HG02870 (cell line): ENCODE measurements at regions not wholly inside any gene's neighbourhood (a gene's known extent, or its start where the extent isn't known, plus 50 kb on each side); places are given as distances from the start of the nearest gene placed in this dataset.

ENCODE experiments used
- ATAC-seq: cut with Tn5 transposase; IDR thresholded peaks from one replicate; pipeline ENCODE4 v1.9.1; 2021; ENCODE audit warnings: mild to moderate bottlenecking, moderate library complexity; ENCODE audit not compliant: unreplicated experiment

DNA sequence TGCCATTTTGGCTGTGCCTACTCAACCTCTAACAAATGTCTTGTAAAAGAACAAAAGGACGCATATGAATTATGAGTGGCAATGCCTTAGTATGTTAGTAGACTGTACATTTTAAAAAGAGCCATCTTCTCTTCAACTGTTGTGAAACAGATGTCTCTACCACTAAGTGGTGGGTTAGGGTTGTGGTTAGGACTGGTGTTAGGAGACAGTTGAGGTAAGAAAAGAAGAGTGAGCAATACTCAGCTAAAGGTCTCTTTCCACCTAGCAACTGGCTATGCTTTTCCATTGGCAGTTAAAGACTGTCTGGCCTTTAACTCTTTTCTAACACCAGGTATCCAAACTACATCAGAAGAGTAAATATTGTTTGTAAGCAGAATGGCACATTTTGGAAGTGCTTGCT is 221.7 kb upstream of the TBC1D5 start:
- no peak for ATAC-seq

DNA sequence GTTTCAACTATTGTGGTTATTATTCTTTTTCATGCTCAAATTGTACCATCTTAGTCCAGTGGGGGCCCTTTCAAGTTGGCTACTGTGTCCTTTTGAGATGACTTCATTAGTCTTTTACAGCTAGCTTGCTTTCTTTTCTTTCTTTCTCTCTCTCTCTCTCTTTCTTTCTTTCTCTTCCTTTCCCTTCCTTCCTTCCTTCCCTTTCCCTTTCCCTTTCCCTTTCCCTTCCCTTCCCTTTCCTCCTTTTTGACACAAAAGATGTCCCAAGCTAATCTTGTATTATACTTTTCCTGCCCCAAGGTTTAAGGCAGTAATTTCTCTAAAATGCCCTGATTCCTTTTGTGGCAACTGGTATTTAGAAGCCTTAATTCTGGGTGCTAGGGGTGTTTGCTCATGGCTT is 213.0 kb upstream of the TBC1D5 start:
- ATAC-seq = no peak

DNA sequence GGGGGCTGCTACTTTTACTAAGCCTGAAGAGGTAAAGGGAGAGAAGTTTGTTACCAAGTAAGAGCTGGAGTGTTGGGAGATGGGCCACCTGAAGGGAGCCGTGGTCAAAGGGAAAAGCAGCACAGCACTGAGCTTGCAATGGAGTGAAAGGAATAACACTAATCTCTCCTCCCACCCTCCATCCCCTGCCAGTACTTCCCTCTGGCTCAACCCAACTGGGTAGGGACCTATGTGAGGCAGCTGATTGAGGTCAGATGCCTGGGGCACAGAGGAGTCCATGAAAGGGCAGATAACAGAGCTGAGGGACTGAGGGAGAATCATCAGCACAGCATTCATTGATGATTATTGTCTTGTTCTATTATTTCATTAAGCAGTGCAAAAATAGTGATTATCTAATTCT is 212.4 kb upstream of the TBC1D5 start:
- ATAC-seq = no peak

DNA sequence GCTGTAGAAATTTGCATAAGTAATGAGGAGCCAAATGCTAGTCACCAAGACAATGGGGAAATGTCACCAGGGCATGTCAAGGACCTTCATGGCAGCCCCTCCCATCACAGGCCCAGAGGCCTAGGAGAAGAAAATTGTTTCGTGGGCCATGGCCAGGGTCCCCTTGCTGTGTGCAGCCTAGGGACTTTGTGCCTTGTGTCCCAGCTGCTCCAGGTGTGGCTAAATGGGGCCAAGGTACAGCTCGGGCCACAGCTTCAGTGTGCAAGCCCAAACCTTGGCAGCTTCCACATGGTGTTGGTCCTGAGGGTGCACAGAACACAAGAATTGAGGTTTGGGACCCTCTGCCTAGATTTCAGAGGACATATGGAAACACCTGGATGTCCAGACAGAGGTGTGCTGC is 208.8 kb upstream of the TBC1D5 start:
- no peak for ATAC-seq

DNA sequence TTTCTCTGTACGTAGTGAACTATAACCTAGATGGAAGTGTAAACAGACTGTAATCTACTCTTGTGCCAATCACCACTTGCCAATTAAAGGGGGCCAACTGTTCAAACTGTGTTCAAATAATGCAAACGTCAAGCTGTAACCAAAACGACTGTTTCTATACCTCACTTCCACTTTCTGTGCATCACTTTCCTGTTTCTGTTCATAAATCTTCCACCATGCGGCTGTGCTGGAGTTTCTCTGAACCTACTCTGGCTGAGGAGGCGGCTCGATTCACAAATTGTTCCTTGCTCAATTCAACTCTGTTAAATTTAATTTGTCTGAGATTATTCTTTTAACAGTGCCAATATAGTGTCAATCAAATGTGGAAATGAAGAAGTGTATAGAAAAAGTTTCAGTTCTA is 206.7 kb upstream of the TBC1D5 start:
- ATAC-seq = no peak

DNA sequence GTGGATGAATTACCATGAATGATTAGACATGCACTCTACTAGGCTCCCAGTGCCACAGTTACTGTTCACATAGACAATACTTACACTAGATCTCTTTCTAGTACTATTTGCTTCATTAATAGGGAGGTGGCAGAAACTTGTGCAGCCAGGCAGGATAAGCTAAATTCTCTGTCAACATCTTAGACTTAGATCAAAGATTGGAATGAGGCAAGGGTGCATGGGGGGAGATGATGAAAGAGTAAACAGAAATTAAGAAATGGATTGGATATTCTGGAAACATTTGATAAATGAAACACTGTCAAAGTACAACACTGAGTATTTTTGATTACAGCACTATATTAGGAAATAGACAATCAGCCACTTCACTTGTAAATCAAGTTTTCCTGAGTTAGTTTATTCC is 205.4 kb upstream of the TBC1D5 start:
- ATAC-seq = no peak

DNA sequence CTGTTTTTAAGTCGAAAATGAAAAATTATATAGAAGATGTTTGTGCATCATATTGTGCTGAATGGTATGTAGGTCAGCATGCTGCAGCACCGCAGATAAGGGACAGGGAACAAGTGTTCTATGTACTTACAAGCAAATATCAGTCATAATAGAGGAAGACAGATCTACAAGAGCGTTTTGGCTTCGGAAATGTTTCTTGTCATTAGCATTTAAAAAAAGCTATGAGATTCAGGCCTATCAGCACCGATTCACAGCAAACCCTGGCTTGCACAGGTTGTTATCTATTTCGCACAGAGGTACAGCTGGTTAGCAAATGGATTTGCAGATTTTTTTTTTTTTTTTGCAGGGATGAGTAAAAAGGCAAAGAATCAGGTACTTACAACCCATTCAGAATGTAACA is 204.2 kb upstream of the TBC1D5 start:
- ATAC-seq = no peak

DNA sequence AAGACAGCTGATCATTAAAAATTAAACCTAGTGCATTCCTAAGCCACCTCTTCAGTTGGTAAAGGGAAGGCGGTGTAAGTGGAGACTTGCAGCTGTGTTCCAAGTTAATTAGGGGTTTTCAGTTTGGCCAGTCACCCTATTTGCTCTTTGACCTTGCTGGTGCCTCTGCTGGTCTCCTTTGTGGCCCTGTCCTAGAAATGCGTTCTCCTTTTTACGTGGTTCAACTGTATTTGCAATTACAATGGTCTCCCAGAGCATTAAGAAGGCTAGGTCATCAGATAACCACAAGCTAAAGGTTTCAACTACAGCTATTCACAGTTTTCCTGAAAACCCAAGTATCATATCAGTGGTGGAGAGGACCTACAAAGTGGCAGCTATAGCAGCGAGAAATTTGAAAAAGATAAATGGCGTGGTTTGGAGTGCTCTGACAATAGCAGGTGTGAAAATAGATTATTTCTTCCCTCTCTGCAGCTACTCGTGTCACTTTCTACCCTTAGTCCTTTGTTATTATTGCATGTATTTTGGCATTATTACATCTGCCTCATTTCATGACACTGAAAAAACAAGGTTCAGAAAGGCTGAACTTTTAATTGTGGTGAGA is 203.5 kb upstream of the TBC1D5 start:
- ATAC-seq = no peak

DNA sequence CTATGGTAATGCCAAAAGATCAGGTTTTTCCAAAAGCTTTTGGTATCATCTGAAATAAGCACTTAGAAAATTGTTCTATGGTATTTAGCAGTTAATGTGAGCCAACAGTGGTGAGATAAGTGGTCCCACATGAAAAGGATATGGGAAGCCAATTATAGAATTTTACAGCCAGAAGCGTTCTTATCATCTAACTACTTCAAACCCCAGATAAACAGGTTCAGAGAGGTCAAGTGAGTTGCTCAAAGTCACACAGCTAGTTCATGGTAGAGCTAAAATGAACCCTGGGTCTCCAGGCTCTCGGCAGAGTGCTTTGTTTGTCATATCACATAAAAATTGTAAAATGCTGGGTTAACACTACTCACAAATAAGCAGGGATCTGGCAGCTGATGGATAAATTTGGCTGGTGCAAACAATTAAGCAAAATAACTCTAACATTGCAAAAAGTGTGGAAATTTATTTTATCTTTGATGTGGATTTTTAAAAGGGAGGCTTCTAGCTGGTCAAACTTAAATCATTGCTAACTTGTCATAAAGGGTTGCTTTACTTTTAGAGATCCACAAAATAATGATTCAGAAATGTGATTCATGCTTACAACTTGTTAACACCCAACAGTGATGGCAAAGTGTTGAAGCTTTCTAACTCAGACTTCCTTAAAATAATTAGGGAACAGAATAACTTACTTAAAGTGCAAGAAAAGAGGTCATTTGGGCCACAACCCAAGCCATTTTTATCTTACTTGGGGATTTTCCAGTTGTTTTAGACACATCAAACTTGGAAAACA is 202.8 kb upstream of the TBC1D5 start:
- no peak for ATAC-seq

DNA sequence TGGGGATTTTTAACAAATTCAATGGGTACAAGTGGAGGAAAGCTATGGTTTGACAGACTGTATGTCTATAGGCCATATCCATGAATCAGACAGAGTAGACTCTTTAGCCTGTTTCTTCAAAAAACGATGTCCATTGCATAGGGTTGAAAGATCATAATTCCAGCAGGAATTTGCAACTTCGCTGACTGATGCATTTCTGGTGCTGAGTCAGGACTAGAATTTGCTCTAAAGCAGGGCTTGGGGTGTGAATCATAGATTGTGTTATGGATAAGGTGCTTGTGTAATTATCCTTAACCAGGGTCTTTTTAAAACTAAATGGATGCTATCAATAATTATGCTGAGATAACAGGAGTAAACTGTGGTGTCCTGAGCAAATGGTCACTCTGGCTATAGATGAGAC is 200.4 kb upstream of the TBC1D5 start:
- ATAC-seq = no peak

DNA sequence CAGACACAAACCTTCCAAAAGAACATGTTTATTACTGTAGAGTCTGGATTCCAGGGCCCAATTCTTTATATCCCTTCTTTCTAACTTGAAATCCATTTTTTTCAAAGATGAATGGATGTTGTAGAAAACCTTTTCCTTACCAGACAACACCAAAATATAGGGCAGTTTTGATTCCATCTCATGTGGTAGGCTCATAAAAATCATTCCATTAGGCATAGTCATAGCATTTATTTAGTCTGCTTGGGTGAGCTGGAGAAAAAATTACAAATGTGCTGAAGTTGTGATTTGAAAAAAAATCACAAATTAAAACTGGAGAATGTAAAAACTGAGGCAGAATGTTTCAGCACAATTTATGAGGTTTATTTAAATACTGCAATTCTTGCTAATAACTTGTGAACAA is 199.3 kb upstream of the TBC1D5 start:
- no peak for ATAC-seq

DNA sequence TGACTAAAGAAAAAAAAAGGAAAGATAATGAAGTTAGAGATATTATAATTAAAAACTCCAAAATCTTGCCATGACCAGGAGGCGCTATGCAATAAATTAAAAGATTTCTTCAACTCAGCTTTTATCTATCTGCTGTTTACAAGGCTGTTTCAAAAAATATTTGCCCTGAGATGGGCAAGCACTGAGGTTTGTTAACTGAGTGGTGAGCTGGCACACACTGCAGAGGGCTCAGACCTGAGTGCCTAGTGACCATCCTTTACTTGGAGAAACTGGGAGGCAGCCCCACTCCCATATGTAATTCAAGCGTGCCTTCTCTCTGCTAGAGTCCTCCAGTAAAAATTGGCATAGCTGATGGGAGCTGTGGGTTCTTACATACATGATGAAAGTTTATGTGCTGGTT is 198.7 kb upstream of the TBC1D5 start:
- ATAC-seq = no peak

DNA sequence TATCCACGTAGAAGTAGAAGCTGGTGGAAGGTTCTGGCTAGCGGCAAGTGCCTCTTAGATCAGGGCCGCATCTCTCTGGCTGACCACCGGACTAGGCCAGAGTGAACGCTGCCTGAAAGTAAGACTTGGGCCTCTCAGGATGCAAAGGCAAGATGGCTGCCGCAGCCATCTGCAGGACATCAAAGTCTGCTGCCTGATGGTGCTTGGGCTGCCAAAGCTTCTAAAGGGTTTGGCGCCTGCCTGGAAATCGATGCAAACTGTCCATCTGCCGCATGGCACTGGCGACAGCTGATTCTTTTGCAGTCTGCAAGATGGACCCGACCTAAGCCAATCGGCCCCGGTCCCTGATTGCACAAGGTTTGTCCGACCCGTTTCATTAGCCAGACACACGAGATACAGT is 196.7 kb upstream of the TBC1D5 start:
- no peak for ATAC-seq

DNA sequence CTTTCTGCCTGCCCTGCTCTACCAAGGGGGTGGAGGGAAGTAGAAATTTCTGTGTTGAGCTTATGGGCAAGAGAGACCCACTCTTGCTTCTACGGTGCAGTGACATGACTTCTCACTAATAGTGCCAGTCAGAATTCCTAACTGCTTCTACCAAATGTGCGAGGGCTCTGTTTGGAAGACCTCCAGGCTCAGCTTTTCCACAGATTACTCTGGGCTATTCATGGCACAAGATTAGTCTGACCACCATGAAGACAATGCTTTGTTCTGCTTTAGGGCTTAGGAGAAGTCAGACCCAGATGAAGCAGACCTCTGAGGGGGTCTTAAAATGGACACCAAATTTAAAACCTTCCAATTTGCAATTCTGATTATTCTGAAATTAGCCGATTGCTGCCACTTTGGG is 195.9 kb upstream of the TBC1D5 start:
- no peak for ATAC-seq

DNA sequence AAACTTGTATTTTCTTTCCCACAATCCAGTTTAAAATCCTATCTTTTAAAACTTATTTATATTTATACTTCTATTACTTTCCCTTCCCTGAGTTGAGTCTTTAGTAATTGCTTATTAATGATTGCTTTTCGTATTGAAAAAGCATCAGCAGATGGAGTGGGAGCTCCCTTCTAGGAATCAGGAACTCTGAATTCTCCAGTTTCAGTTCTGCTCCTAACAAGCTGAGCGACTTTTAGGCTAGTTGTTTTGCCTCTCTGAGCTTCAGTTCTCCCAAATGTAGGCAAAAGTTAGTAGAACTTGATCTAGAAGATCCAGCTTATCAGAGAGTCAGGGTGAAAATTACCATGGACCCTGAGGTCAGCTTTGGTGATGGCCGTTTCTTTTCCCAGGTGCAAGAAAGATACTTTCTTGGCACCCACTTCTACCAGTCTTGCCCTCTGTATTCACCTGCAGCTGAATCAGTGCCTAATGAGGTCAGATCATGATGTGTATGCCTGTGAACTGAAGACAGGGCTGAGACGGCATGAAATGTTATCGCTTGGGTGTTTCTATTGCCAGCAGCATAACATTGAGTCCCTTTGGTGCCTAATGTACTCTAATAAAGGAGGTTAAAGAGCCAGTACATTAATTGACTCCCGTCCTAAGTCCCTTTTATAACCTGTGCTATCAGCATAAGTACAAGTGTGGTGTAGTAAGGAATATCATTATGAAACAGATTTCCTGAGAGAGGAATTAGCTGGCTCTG is 194.5 kb upstream of the TBC1D5 start:
- ATAC-seq = no peak

DNA sequence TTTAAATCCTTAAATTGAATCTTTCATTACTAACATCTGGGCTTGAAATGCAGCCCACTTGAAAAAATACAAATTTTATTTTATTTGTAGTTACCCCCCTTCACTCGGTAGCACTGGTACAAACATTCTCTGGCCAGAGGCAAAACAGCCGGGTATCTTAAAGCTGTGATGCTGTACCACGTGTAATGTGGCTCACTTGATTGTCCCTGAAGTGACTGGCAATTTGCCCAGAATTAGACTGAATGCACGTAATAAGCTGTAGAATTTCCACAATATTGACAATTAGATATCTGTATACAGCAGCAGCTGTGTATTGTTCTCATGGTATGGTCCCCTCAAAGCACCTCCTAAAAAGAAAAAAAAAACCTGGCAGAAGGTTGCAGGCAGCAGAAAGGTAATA is 192.8 kb upstream of the TBC1D5 start:
- no peak for ATAC-seq

DNA sequence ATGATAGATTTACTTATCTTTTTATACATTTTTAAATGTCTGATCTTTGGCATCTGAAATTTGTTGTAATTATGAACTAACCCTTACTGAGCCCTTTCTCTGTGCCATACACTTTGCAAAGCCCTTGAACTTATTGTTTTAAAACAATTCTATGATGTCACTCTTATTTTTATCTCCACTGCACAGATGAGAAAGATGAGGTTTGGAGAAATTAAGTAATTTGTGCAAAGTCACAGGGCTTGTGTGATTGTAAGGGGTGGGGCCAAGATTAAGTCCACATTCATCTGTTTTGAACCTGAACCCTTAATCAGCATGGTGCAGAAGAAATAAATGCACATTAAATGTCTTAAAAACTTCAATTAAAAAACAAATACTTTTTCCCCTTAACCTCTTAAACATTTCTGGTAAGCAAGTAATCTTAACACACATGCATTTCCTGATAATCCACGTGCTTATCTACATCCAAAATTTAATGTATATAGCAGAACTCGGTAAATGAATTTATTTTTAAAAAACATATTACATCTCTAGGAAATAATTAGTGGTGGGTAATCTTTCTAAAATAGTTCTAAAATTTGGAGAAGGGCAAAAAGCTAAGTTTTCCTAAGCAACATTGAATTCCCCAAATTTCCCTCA is 189.8 kb upstream of the TBC1D5 start:
- no peak for ATAC-seq

DNA sequence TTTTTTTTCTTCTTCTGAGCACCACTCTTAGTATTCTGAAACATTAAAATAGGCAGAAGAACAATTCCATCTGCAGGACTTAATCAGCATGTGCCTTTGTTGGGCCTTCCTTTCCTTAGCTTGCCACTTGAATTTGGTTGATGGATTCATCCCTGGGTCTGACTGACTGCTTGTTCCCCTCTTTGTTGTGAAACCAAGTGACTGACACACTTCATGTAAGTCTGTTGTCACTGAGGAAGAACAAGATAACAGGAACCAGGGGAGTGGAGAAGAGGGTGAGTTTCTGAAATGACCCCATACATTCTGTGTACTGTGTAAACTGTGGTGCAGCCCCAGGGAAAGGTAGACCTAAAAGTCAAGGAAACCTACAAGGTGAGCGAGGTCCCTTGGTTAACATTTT is 188.7 kb upstream of the TBC1D5 start:
- no peak for ATAC-seq

DNA sequence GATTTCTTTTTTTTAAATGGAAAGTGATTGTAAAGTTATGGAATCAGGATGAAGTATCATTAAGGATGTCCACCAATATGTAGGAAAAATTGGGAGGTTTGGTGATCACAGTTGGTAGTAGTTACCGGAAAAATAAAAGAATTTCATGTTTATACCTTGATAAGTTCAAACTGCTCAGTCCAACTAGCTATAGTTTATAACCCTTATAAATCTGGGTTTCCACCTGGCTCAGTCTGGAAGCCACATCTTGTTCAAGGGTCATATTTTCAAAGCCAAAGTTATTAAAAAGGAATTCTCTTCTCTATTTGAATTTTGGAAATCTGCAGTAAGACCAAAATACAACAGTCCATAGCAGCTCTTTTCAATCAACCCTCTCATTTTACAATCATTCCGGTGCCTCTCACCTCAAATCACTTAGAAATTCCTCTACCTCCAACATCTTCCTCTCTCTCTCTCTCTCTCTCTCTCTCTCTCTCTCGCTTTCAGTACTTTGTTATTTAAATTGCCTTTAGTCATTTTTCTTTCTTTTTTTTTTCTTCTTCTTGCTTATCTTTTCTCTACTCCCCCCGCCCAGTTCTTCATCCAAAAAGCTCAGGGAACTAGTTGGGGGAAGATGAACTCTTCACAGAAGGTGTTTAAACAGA is 186.2 kb upstream of the TBC1D5 start:
- ATAC-seq = no peak

DNA sequence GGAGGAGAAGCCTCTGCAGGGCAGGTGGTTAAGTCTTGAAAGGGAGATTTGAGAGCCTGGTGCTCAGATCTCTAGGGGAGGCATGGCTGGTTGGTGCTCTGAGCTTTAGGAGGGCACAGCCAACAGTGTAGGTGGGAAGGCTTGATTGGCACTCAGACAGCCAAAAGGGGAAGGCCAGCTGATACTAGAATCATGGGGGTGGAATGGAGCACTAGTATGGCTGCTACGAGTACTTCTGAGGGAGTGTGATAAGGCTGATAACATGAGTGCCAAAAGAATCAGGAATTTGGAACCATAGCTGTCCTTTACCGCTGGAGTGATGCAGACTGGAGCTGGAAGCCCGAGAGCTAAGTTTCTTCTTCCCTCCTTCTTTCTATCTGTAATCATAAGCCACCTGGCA is 184.6 kb upstream of the TBC1D5 start:
- no peak for ATAC-seq

DNA sequence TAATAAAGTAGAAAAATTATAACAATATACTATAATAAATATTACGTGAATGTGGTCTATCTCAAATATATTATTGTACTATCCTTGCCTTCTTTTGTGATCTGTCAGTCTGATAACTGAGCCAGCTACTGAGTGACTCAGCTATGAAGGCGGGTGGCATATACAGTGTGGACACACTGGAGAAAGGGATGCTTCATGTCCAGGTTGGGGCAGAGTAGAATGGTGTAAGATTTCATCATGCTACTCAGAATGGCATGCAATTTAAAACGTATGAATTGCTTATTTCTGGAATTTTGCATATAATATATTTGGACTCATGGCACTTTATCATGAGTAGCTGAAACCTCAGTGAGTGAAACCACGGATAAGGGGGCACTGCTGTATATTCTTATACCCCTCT is 172.9 kb upstream of the TBC1D5 start:
- no peak for ATAC-seq
